NCI-H748 (cell line): ENCODE measurements at regions not wholly inside any gene's neighbourhood (a gene's known extent, or its start where the extent isn't known, plus 50 kb on each side); places are given as distances from the start of the nearest gene placed in this dataset.
A peak's percentile ranks its signal among the peaks of the same experiment; 100 is the strongest.

Experiments used
- DNase-seq: peaks from one replicate; lab custom pipeline; 2025; ENCODE audit not compliant: unreplicated experiment; lab: John Stamatoyannopoulos, UW

- DNase-seq = no peak
Measured at GRCh38 chr5:35367526-35367925, 137.2 kb upstream of the PRLR start.

DNA sequence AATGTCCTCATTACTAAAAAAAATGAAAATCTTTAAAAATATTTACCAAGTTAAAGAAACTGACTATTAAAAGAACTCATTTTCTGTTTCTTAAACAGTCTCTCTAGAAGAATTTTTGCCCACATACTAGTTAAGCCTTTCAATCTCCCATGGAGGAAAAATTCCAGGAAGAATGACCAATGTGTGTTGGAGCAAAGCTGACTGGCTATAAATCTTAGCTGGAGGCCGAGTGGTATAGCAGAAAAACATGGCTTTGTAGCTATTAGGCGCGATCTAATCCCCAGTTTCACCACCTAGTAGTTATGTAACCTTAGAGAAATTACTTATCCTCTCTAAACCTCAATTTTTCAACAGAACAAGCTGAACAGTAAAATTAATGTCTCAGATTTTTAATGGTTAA is 135.5 kb upstream of the PRLR start:
- DNase-seq = no peak

DNA sequence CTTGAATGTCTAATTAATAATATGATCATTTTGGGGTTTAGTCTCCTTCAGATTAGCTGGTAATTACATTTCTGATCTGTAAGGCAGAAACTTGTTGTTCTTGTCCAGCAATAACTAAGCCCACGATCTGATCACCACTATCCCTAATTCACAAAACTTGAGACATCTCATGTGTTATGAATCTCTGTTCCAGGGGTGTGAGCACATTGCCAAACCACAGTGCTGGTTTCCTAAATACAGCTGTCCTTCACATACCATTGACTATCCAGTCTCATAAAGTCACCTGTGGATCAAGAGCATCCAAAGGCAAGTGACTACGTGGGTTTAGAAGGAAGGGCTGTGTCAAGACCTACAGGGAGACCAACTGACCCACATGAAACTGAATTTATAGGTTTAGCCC is 134.1 kb upstream of the PRLR start:
- DNase-seq = no peak

DNA sequence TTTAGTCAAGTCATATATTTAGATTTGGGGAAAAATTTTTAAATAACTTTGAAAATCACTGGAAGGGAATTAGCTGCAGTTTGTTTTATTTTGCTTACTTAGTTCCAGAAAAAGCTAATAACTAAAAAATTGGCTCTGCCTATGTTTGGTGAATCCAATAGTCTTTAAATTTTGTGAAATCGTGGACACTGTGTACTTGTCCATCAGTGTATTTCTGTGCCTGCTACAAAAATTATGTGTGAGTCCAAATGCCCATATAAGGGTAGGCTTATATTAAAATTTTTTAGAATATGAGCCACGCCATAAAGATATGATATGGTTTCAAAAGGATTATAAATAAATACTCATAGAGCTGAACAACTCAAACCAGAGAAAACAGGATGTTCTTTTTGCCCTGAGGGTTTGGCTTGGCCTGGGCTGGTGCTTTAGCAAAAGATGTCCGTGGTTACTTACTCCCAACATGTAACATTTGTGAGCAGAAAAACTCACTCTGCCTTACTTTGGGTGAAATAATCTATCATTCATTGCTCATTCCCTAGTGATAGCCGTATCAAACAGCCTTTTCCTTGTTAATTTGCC is 133.2 kb upstream of the PRLR start:
- no peak for DNase-seq

- DNase-seq = no peak
Measured at GRCh38 chr5:35362772-35363171, 132.5 kb upstream of the PRLR start.

GRCh38 chr5:35360671-35361070 is 130.4 kb upstream of the PRLR start:
- DNase-seq = no peak

DNA sequence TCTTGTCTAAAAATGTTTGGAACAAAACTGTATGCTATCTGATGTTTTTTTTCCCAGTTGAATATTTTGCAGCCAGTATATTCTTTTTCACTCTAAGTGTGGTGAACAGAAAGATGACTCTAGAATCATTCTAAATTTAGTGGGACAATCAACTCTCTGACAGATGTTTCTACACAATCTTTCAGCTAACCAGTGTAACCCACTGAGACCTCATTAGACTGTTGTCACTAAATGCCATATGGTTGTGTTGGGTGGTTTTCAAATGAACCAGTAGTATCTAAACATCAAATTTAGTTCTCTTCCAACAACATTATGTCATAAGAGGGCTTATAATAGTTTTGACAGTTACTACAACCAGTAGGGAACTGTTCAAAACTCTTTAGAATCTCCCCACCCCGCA is 129.6 kb upstream of the PRLR start:
- DNase-seq = no peak

DNA sequence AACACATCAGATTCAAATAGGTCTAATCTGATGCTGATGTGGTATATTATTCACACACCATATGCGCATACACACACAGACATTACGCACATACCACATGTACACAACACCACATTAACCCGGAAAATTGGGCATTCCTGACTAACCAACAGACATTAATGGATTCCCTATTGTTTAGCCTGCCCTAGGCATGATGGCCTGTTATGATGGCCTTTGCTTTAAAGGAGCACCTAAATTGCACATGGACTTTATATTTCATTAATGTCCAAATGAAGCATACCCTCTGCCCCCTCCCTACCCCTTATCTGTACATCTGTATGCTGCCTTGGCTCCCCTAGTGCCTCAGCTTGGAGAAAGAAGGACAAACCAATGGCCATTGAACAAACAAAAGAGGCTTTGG is 127.7 kb upstream of the PRLR start:
- DNase-seq = no peak

- DNase-seq = peak; percentile 65
Measured at GRCh38 chr5:35356725-35357124, 126.4 kb upstream of the PRLR start.

- no peak for DNase-seq
Measured at GRCh38 chr5:35354751-35355150, 124.5 kb upstream of the PRLR start.

GRCh38 chr5:35345222-35345621 is 114.9 kb upstream of the PRLR start:
- peak; percentile 58 for DNase-seq

- DNase-seq = no peak
Measured at GRCh38 chr5:35342664-35343063, 112.4 kb upstream of the PRLR start.

GRCh38 chr5:35341189-35341588 is 110.9 kb upstream of the PRLR start:
- no peak for DNase-seq

DNA sequence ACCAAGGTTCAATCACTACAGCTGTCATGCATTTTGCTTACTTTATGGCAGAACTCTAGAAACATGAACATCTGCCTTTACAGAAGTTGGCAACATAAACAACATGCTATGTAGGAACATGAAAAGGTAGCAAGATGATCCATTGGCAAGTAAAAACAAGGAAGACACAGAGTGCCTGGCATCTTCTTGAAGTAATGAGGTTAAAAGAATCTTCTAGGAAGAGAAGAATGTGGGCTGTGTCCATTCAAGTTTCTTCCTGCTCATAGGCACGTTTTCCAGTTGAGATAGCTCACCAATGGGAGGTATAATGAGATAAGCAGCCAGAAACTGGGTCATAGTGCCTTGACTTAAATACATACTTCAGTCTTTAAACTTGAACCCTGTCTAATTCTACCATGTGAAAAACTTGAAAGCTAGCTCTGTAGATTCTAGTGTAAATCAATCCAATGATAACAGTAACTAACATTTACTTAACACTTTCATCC is 109.4 kb upstream of the PRLR start:
- no peak for DNase-seq

DNA sequence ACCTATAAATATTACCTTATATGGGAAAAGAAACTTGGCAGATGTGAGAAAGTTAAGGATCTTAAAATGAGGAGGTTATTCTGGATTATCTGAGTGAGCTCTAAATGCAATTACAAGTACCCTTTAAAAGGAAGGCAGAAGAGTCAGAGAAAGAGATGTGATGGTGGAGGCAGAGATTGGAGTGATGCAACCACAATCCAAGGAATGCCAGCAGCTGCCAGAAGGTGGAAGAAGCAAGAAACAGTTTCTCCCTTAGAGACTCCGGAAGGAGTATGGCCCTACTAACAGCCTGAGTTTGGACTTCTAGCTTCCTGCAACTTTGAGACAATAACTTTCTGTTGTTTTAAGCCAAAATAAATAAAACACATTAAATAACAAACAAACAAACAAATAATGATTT is 108.7 kb upstream of the PRLR start:
- DNase-seq = no peak

GRCh38 chr5:35338157-35338453 is 107.8 kb upstream of the PRLR start:
- no peak for DNase-seq

DNA sequence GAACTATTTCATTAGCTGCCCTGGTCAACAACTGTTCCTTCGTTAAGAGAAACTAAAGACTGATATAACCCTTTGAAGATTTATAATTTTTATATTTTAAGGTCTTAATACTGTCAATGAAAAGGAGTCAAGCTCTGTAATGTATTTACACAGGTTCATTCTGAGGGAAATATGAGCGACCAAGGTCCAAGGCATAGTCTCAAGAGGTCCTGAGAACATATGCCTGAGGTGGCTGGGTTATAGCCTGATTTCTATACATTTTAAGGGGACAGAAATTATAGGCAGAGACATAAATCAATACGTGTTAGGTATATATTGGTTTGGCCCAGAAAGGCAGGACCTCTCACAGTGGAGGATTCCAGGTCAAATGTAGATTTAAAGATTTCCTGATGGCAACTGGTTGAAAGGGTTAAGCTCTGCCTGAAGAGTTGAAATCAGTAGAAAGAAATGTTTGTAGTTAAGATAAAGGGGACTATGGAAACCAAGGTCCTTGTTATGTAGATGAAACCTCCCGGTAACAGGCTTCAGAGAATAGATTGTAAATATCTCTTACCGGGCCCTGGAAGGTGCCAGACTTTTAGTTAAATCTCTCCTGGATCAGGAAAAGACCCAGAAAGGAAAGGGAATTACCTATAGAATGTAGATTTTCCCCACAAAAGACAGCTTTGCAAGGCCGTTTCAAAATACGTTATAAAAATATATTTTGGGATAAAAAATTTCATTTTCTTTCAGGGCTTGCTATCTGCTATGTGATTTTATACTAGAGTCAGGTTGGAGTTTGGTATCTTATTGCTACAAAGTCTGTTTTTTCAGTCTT is 107.3 kb upstream of the PRLR start:
- DNase-seq = no peak

- DNase-seq = no peak
Measured at GRCh38 chr5:35336230-35336629, 105.9 kb upstream of the PRLR start.

GRCh38 chr5:35335752-35336151 is 105.5 kb upstream of the PRLR start:
- DNase-seq = no peak

DNA sequence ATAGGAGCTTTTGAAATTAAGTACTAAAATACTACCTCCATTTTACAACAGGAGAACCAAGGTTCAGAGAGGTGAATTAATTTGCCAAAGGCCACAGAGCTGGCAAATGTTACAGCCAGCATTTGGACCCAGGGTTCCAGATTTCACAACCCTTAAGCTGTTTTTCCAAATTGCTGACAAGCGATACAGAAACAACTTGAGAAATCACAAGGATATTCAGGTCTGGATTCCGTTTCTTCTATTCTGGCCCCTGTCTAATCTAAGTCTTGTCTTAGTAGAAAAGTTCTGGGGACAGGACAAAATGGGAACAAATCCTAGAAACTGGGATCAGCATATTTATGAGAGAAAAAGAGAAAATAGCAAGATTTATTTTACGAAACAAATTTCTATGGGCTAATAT is 103.1 kb upstream of the PRLR start:
- no peak for DNase-seq

DNA sequence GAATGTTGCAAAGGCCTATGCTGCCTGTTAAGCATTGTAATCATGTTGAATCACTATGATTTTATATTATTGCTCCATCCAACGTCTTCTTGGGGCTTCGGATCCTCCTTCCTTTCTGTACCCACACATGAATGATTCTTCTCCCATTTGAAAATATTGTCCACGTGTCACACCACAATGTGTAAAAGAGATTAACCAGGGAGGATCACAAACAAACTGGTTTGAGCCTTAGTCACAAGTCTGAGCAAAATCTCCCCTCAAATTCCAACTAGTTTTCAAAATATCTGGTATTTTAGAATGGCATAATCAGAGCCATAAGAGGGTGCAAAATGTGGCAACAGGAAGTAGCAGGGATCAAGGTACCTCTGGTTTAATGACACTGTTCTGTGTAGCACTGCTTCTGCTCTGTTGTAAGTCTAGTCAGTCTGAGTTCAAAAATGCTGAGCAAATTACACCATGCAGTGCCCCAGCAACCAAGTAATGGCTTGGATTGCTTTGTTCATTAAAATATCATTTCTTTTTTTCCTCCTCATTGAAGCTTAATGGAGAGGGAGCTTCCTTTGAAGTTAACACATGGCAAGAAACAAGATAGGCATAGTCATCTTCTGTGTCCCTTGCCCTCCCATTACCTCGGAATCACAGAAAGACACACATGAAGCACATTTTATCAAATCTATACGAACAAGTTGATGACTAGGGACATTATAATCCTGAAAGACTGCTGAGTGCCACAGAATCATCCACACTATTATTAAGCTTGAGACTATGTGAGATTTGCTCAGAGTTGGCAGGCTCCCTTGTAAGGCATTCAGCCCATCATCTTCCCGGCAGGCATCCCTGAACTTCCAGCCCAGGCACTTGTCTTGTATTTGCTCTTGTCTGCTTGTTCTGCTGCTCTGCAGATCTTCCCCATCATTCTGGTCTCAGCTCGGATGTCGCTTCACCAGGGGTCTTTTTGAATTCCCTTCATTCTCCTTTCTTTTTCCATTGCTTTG is 102.0 kb upstream of the PRLR start:
- no peak for DNase-seq

DNA sequence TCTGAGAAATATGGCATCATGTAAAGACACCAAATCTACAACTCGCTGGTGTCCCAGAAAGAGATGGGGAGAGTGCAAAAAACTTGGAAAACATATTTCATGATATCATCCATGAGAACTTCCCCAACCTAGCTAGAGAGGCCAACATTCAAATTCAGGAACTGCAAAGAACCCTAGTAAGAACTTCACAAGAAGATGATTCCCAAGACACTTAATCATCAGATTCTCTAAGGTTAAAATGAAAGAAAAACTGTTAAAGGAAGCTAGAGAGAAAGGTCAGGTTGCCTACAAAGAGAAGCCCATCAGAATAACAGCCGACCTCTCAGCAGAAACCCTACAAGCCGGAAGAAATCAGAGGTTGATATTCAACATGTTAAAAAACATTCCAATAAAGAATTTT is 95.5 kb upstream of the PRLR start:
- DNase-seq = no peak
